Neural cell (in vitro differentiated cells): ENCODE measurements at regions not wholly inside any gene's neighbourhood (a gene's known extent, or its start where the extent isn't known, plus 50 kb on each side); places are given as distances from the start of the nearest gene placed in this dataset.
"Not testable (repeated sequence)": the region's sequence is repeated elsewhere in the genome, so short reads cannot be mapped to it uniquely, and the experiment has no call there.

ENCODE experiments used
- H2AFZ ChIP-seq: fragments of 200-600, 300-800 bp; sonication (generic), shearing (Covaris generic); 2 replicates; pipeline ENCODE4 v1.6.0; 2014; ENCODE audit warnings: low read depth, mild to moderate bottlenecking, antibody characterized with exemption, low read length, moderate library complexity
- H3F3A ChIP-seq: fragments of 200-600 bp; shearing (Covaris generic); 2 replicates; pipeline ENCODE4 v1.6.1; 2016; ENCODE audit warnings: mild to moderate bottlenecking, moderate library complexity, mixed read lengths, antibody characterized with exemption, low read length; ENCODE audit not compliant: insufficient read depth, poor library complexity, severe bottlenecking
- H3K27ac ChIP-seq: fragments of 200-600, 300-800 bp; sonication (generic), shearing (Covaris generic); 2 replicates; pipeline ENCODE4 v1.5.1; 2014; ENCODE audit warnings: mild to moderate bottlenecking, low read length, moderate library complexity
- H3K27me3 ChIP-seq: fragments of 300-800, 200-600 bp; sonication (generic), shearing (Covaris generic); 2 replicates; pipeline ENCODE4 v1.6.0; 2014; ENCODE audit warnings: mild to moderate bottlenecking, low read depth, low read length, moderate library complexity; ENCODE audit not compliant: insufficient read depth
- H3K36me3 ChIP-seq: fragments of 300-800, 200-600 bp; sonication (generic), shearing (Covaris generic); 2 replicates; pipeline ENCODE4 v1.5.1; 2014; ENCODE audit warnings: mild to moderate bottlenecking, antibody characterized with exemption, low read length, moderate library complexity; ENCODE audit not compliant: insufficient read depth
- H3K4me2 ChIP-seq: fragments of 300-800, 200-600 bp; sonication (generic), shearing (Covaris generic); 2 replicates; pipeline ENCODE4 v1.6.0; 2014; ENCODE audit warnings: mild to moderate bottlenecking, low read length
- H3K4me3 ChIP-seq: fragments of 300-800, 200-600 bp; sonication (generic), shearing (Covaris generic); 2 replicates; pipeline ENCODE4 v1.5.1; 2014; ENCODE audit warnings: mild to moderate bottlenecking, low read length, moderate library complexity
- H3K79me2 ChIP-seq: fragments of 200-600 bp; shearing (Covaris generic); replicated peaks from 2 replicates; pipeline ENCODE4 v1.6.0; 2014; ENCODE audit warnings: mild to moderate bottlenecking, low read length, moderate library complexity; ENCODE audit not compliant: insufficient read depth
- H3K9ac ChIP-seq: fragments of 300-800, 200-600 bp; sonication (generic), shearing (Covaris generic); 2 replicates; pipeline ENCODE4 v1.6.1; 2016; ENCODE audit warnings: mild to moderate bottlenecking, low read length, mixed read lengths
- H3K9me2 ChIP-seq: fragments of 200-600 bp; shearing (Covaris generic); 2 replicates; pipeline ENCODE4 v1.6.1; 2016; ENCODE audit warnings: mild to moderate bottlenecking, low read length, mixed read lengths; ENCODE audit not compliant: insufficient read depth
- H3K9me3 ChIP-seq: fragments of 200-600, 300-800 bp; sonication (generic), shearing (Covaris generic); 2 replicates; pipeline ENCODE4 v1.6.1; 2016; ENCODE audit warnings: mild to moderate bottlenecking, mixed run types, low read length, moderate library complexity, mixed read lengths
- H4K20me1 ChIP-seq: fragments of 200-600 bp; shearing (Covaris generic); 2 replicates; pipeline ENCODE4 v1.6.1; 2016; ENCODE audit warnings: mild to moderate bottlenecking, mixed run types; ENCODE audit not compliant: insufficient read depth
- EP300 ChIP-seq: fragments of 450-650 bp; conservative IDR thresholded peaks from 2 replicates; pipeline ENCODE4 v1.6.1; 2014; ENCODE audit warnings: antibody characterized with exemption, mild to moderate bottlenecking, moderate library complexity; ENCODE audit not compliant: poor library complexity, severe bottlenecking
- EZH2 ChIP-seq: fragments of 200-600, 300-800 bp; shearing (Covaris generic), sonication (generic); IDR thresholded peaks from 2 replicates; pipeline ENCODE4 v1.6.1; 2014; ENCODE audit warnings: antibody characterized with exemption, low read length, borderline replicate concordance, mild to moderate bottlenecking; ENCODE audit not compliant: insufficient read depth, poor library complexity, severe bottlenecking
- MXI1 ChIP-seq: fragments of 450-650 bp; conservative IDR thresholded peaks from 2 replicates; pipeline ENCODE4 v1.6.1; 2014; ENCODE audit warnings: antibody characterized with exemption, mild to moderate bottlenecking; ENCODE audit not compliant: poor library complexity, severe bottlenecking
- POLR2AphosphoS5 ChIP-seq: IDR thresholded peaks from 2 replicates; pipeline ENCODE4 v1.6.1; 2012
- RAD21 ChIP-seq: fragments of 450-650 bp; conservative IDR thresholded peaks from 2 replicates; pipeline ENCODE4 v1.6.1; 2014; ENCODE audit warnings: antibody characterized with exemption, mild to moderate bottlenecking, moderate library complexity
- SMC3 ChIP-seq: fragments of 450-650 bp; conservative IDR thresholded peaks from 2 replicates; pipeline ENCODE4 v1.6.1; 2014; ENCODE audit warnings: antibody characterized with exemption, mild to moderate bottlenecking, moderate library complexity; ENCODE audit not compliant: poor library complexity
- TAF1 ChIP-seq: IDR thresholded peaks from 2 replicates; pipeline ENCODE4 v1.6.1; 2012; ENCODE audit warnings: low read depth
- TF ChIP-seq, protein P1 (sequence below): fragments of 450-650 bp; IDR thresholded peaks from 2 replicates; pipeline ENCODE4 v1.5.1; 2014; ENCODE audit warnings: antibody characterized with exemption, mild to moderate bottlenecking, moderate library complexity; ENCODE audit not compliant: poor library complexity, severe bottlenecking
- TF ChIP-seq, protein P2 (sequence below): IDR thresholded peaks from 2 replicates; pipeline ENCODE4 v1.6.1; 2012; ENCODE audit warnings: borderline replicate concordance

DNA sequence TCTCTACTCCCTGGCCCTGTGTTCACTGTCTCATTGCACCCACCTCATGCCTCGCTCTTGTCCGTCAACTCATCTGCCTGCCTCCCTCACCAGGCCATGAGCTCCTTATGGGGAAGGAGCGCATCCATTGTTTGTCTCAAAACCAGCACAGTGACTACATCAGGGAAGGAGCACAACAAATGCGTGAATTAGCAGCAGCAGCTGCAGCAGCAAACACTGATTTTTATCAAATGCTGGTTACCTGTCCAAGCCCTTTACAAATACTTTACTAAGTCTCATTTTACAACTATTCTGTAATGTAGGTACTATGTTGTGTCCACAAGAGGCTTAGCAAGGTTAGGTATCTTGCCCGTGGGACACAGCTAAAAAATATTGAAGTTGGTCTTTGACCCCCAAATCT lies 85.9 kb upstream of the PLET1 start:
- Histone ChIP-seq H3K9me3 (no peaks in the 10 kb centered on the region), H3F3A (no peaks in the 10 kb centered on the region), H2AFZ (no peak overlapping the region), H3K27ac (no peak overlapping the region), H3K36me3 (no peaks in the 10 kb centered on the region), H3K4me2 (no peak overlapping the region), H3K9me2 (no peaks in the 10 kb centered on the region), H3K9ac (no peak overlapping the region), H3K27me3 (no peaks in the 10 kb centered on the region), H3K79me2 (no peaks in the 10 kb centered on the region), H4K20me1 (no peaks in the 10 kb centered on the region), H3K4me3 (no peak overlapping the region)
- TF ChIP-seq, protein P1, sequence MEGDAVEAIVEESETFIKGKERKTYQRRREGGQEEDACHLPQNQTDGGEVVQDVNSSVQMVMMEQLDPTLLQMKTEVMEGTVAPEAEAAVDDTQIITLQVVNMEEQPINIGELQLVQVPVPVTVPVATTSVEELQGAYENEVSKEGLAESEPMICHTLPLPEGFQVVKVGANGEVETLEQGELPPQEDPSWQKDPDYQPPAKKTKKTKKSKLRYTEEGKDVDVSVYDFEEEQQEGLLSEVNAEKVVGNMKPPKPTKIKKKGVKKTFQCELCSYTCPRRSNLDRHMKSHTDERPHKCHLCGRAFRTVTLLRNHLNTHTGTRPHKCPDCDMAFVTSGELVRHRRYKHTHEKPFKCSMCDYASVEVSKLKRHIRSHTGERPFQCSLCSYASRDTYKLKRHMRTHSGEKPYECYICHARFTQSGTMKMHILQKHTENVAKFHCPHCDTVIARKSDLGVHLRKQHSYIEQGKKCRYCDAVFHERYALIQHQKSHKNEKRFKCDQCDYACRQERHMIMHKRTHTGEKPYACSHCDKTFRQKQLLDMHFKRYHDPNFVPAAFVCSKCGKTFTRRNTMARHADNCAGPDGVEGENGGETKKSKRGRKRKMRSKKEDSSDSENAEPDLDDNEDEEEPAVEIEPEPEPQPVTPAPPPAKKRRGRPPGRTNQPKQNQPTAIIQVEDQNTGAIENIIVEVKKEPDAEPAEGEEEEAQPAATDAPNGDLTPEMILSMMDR = no peak
- no peak for TF ChIP-seq RAD21
- no peak for TF ChIP-seq SMC3
- TF ChIP-seq TAF1 = no peak
- no peak for TF ChIP-seq EZH2
- TF ChIP-seq, protein P2, sequence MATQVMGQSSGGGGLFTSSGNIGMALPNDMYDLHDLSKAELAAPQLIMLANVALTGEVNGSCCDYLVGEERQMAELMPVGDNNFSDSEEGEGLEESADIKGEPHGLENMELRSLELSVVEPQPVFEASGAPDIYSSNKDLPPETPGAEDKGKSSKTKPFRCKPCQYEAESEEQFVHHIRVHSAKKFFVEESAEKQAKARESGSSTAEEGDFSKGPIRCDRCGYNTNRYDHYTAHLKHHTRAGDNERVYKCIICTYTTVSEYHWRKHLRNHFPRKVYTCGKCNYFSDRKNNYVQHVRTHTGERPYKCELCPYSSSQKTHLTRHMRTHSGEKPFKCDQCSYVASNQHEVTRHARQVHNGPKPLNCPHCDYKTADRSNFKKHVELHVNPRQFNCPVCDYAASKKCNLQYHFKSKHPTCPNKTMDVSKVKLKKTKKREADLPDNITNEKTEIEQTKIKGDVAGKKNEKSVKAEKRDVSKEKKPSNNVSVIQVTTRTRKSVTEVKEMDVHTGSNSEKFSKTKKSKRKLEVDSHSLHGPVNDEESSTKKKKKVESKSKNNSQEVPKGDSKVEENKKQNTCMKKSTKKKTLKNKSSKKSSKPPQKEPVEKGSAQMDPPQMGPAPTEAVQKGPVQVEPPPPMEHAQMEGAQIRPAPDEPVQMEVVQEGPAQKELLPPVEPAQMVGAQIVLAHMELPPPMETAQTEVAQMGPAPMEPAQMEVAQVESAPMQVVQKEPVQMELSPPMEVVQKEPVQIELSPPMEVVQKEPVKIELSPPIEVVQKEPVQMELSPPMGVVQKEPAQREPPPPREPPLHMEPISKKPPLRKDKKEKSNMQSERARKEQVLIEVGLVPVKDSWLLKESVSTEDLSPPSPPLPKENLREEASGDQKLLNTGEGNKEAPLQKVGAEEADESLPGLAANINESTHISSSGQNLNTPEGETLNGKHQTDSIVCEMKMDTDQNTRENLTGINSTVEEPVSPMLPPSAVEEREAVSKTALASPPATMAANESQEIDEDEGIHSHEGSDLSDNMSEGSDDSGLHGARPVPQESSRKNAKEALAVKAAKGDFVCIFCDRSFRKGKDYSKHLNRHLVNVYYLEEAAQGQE = no peak
- TF ChIP-seq POLR2AphosphoS5 = no peak

DNA sequence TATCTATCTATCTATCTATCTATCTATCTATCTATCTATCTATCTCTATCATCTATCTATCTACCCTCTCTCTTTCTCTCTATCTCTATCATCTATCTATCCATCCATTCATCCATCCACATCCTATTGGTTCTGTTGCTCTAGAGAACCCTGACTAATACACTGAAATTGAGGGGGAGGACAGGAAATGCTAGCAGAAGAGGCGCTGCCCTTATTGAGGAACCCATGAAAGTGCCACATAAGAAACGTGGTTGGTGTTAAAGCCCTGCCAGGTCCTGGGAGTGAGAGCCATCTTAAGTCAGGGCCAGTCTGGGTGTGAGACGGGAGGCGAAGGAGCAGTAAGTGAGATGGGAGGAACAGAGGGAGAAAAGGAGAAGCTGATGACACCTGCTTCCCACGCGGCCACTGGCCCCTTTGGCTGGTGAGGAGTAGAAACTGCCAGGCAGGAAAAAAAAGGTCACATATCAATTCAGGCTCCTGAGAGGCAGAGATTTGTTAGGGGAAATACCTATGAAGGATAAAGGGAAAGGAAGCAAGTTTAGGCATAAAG lies 87.9 kb upstream of the PLET1 start:
- H3K27me3 ChIP-seq = no peaks in the 10 kb centered on the region
- H3K27ac ChIP-seq = no peak overlapping the region
- H4K20me1 ChIP-seq = no peaks in the 10 kb centered on the region
- H3K9me2 ChIP-seq = no peaks in the 10 kb centered on the region
- H3K36me3 ChIP-seq = no peaks in the 10 kb centered on the region
- no peak overlapping the region for H2AFZ ChIP-seq
- H3K9me3 ChIP-seq = no peaks in the 10 kb centered on the region
- H3K4me3 ChIP-seq = no peak overlapping the region
- H3F3A ChIP-seq = no peaks in the 10 kb centered on the region
- H3K9ac ChIP-seq = no peak overlapping the region
- no peaks in the 10 kb centered on the region for H3K79me2 ChIP-seq
- TF ChIP-seq, protein P1 = no peak
- TF ChIP-seq EP300 (no peak), TAF1 (no peak), SMC3 (no peak), MXI1 (no peak), RAD21 (no peak), EZH2 (no peak), POLR2AphosphoS5 (no peak)
- TF ChIP-seq, protein P2 = no peak
- no peak overlapping the region for H3K4me2 ChIP-seq

DNA sequence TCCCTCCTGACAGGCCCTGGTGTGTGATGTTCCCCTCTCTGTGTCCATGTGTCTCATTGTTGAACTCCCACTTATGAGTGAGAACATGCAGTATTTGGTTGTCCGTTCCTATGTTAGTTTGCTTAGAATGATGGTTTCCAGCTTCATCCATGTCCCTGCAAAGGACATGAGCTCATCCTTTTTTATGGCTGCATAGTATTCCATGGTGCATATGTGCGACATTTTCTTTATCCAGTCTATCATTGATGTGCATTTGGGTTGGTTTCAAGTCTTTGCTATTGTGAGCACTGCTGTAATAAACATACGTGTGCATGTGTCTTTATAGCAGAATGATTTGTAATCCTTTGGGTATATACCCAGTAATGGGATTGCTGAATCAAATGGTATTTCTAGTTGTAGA lies 90.8 kb upstream of the PLET1 start:
- not testable (repeated sequence) for H3K9me3 ChIP-seq, H4K20me1 ChIP-seq, H3K9me2 ChIP-seq, H3K27me3 ChIP-seq, H3K79me2 ChIP-seq, H3F3A ChIP-seq, H3K36me3 ChIP-seq, H3K9ac ChIP-seq, H3K27ac ChIP-seq, H3K4me2 ChIP-seq, H2AFZ ChIP-seq, H3K4me3 ChIP-seq
